HT1080 (cell line): ENCODE measurements at regions not wholly inside any gene's neighbourhood (a gene's known extent, or its start where the extent isn't known, plus 50 kb on each side); places are given as distances from the start of the nearest gene placed in this dataset.
"Not testable (repeated sequence)": the region's sequence is repeated elsewhere in the genome, so short reads cannot be mapped to it uniquely, and the experiment has no call there.

Source experiments
- DNase-seq: peaks from one replicate; pipeline ENCODE4 v3.0.0-alpha.2; 2015; ENCODE audit warnings: low read depth

DNA sequence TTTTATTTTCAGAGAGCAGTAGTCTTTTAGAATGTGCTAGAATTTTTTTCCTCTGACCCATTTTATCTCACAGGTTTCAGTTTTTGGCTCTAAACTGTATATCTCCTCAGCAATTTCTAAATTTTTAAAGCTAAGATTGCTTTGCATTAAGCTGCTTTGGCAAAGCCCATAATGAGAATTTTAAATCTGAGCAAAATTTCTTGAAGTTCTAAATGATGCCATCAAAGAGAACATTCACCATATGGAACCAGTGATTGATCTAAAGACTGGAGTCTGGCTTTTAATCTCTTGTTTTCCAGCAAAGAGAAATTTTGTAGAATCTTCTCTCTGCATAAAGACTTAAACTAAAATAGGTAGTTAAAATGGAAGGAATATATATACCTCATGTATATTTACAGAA, 313.6 kb downstream of the TBC1D32 start:
- DNase-seq = no peak

- DNase-seq = no peak
Observed at GRCh38 chr6:121008553-121008952, 325.7 kb downstream of the TBC1D32 start.

GRCh38 chr6:121006024-121006423, 328.3 kb downstream of the TBC1D32 start:
- no peak for DNase-seq

DNA sequence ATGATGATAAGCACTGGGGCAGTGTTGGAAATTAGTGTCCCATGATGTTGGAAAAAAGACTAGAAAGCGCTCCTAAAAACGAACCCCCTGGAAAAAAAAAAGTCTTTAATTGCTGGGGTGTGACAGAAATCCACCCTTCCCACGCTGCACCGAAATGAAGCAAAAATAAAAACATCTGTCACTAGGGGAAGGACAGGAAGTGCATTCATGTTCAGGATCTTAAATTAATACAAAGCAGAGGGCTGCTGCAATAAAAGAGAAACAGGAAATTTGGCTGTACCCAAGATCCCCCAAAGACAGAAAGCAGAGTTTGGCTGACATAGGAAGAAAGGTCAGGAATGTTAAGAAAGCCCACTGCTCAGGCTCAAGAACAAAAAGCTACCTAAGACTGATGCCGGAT, 333.9 kb downstream of the TBC1D32 start:
- DNase-seq = no peak

DNA sequence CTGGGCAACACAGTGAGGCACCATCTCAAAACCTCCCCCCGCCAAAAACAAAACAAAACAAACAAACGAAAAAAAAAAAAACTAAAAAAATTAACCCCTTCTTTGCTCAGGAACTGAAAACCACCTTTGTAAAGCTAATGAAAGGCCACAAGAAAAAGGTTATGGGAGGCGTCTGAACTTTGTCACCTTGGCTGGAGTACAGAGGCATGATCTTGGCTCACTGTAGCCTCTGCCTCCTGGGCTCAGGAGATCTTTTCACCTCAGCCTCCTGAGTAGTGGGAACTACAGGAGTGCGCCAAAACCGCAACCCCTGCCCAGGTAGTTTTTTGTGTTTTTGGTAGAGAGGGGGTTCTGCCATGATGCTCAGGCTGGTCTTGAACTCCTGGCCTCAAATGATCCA, 337.9 kb downstream of the TBC1D32 start:
- DNase-seq = no peak

DNA sequence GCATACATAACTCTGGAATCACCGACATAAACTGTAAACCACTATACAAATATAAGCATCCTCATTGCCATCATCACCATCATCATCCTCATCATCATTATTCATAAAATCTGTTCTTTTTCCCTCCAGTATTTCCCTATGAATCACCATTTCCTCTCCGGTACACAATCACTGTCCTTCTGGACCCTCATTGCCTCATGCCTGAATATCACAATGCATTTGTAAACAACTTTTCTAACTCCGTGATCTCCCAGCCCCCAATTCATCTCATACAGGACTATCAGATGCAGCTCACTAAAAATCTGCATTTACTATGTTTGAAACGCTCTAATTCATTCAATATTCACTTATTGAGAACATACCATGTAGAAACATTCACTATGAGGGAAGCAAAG, 339.7 kb downstream of the TBC1D32 start:
- peak; percentile 50 for DNase-seq

- DNase-seq = no peak
Observed at GRCh38 chr6:120993929-120994572, 340.2 kb downstream of the TBC1D32 start.

DNA sequence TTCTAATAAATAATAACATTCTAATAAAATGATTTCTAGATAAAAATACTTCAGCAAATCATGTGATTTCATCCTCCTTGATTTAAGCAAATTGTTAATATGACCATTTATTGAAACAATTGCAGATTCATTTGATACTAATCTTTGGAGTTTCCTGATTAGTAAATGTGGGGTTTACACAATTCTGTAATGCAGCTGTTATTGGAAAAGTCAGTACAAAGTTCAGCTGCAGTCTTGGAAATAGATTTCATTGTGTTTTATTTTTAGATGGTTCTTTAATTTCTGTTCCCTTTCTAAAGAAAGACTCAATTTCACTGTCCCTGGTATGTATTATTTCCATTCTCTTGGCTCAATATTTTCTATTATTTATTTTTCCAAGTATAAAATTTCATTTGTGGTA, 342.0 kb downstream of the TBC1D32 start:
- DNase-seq = no peak

DNA sequence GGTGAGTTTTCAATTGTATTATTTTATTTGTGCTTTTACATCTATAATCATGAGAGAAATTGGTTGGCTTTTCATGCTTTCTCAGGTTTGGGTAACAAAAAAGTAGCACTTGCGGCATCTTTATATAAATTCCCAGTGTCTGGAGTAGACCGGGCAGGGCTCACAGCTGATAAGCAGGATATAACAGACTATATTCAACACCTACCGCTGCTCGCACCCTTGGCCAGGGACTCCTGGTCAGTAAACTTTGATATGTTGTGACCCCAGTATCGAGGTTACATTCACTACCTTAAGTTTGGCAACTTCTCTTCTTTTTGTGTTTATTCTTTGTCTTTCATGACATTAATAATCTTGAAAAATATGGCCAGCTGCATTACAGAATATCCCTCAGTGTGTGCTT, 343.4 kb downstream of the TBC1D32 start:
- no peak for DNase-seq

DNA sequence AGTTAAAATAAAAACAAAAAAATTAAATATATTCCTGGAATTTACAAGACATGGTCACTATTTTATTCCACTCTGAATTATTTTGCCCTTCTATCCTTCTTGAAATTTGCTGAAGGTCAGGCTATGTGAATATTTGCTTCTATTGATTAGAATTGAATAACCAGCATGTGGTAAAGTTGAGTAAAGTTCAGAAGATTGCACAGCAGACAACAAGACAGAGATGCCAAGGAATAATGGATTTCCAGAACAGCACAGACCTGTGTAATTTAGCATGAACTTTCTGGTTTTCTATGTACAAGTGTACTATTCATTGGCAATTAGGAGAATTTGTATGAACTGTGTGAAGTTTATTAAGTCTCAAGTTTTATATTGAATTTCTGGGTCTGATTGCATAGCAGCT, 352.4 kb downstream of the TBC1D32 start:
- DNase-seq = no peak

DNA sequence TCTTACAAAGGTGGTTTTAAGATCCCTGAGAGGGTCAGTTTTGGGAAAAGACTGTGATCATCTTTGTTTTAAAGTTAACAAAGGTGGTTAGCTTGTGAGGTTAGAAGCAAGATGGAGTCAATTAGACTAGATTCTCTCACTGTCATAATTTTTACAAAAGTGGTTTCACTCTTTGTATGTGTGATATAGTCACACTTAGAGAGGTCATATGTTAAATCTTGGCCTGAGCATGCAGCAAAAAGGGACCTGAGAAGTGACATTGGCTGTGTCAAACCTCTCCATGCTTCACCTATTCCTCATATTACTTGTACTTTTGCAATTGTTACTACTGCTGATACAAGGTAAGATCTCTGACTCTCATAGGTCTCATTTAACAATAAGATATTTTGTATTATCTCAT, 368.0 kb downstream of the TBC1D32 start:
- no peak for DNase-seq

GRCh38 chr6:120965814-120966213, 368.5 kb downstream of the TBC1D32 start:
- peak; percentile 63 for DNase-seq

GRCh38 chr6:120960761-120961160, 373.5 kb downstream of the TBC1D32 start:
- no peak for DNase-seq

DNA sequence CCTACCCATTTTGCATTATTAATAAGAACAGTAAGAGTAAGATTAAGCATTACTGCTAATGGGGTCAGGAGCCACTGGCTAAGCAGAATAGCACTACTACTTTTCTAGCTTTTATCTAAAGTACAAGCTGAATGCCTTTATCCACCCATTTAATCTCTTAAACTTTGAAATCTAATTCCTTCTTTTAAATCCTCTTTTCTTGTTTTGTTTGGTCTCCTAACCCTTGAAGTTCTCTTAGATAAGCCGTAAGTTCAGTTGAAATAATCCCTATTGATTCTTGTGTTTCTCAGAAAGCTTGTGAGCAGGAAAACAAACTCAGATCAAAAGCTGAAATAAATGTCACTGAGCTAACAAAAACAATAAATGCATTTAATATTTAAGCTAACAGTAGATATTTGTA, 380.2 kb downstream of the TBC1D32 start:
- no peak for DNase-seq

DNA sequence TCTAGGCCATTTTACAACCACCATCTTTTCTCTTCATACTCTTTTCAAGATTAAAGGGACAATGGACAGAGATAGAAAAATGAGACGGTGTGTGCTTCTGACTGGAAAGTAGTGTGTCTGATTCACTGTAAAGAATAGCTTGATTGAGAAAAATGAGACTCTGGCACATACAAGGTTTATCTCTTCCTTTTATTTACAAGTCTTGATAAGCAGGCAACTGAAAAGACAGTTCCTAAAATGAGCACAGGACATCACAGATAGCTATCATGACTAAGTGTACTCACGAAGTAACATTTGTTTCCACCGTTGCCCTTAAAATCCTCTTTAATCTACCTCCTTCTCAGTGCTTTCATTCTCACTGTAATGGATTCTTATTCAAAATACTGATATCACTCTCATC, 383.0 kb downstream of the TBC1D32 start:
- DNase-seq = no peak

- DNase-seq = no peak
Observed at GRCh38 chr6:120947111-120947510, 387.2 kb downstream of the TBC1D32 start.

- DNase-seq = no peak
Observed at GRCh38 chr6:120945905-120946594, 388.2 kb downstream of the TBC1D32 start.

GRCh38 chr6:120938876-120939472, 395.3 kb downstream of the TBC1D32 start:
- no peak for DNase-seq

- no peak for DNase-seq
Observed at GRCh38 chr6:120938164-120938875, 396.0 kb downstream of the TBC1D32 start.

DNA sequence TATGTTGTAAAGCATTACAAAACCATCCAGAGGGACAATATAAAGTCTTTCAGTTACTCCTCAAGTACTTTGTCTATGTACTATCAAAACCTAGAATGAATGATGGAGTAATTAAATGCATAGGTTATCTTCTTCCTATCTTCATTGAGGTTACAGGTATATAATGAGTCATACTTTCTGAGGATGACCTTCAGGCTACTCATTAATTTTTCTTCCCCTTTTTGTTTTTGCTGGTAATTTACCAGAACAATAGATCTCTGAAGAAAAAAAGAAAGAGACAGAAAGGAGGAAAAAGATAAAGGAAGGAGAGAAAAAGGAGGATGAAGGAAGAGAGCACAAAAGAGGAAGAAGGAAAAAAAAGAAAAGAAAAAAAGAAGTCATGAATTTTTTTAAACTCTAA, 398.4 kb downstream of the TBC1D32 start:
- DNase-seq = no peak

DNA sequence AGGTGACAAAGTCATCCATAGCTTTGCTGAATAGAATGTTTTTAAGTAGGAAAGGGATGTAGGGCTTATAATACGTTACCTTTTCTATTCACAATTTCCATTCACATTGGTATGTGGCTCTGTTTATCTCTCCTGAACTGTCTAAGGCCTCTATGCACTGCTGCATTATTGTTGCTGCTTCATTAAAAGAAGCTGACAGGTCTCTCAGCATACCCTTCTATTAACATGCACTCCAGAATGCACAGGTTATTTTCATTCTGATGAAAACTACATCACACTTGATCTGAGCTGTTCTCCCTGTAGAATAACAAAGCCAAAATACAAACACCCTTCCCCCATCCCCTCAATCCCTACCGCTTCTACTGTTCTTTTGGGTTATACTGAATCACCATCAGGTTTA, 399.3 kb downstream of the TBC1D32 start:
- no peak for DNase-seq

DNA sequence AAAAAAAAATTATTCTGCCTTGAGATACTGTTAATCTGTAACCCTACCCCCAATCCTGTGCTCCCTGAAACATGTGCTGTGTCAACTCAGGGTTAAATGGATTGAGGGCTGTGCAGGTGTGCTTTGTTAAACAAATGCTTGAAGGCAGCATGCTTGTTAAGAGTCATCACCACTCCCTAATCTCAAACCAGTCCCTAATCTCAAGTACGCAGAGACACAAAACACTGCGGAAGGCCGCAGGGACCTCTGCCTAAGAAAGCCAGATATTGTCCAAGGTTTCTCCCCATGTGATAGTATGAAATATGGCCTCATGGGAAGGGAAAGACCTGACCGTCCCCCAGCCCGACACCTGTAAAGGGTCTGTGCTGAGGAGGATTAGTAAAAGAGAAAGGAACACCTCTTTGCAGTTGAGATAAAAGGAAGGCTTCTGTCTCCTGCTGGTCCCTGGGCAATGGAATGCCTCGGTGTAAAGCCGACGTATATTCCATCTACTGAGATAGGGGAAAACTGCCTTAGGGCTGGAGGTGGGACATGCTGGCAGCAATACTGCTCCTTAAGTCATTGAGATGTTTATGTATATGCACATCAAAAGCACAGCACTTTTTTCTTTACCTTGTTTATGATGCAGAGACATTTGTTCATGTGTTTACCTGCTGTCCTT, 402.6 kb downstream of the TBC1D32 start:
- DNase-seq = not testable (repeated sequence)
